GM12873 (cell line): ENCODE measurements at regions not wholly inside any gene's neighbourhood (a gene's known extent, or its start where the extent isn't known, plus 50 kb on each side); places are given as distances from the start of the nearest gene placed in this dataset.

Experiments used
- CTCF ChIP-seq: IDR thresholded peaks from 2 replicates; pipeline ENCODE4 v1.5.1; 2012; ENCODE audit warnings: low read depth, mild to moderate bottlenecking, moderate library complexity, low read length, control low read depth; ENCODE audit not compliant: insufficient read depth; ENCODE audit errors: missing control alignments

- no peak for TF ChIP-seq CTCF
These were observed 448.8 kb upstream of the SETBP1 start for GRCh38 chr18:44231936-44232335.

GRCh38 chr18:44232500-44232899, 448.2 kb upstream of the SETBP1 start:
- no peak for TF ChIP-seq CTCF

- no peak for TF ChIP-seq CTCF
These were observed 442.2 kb upstream of the SETBP1 start for GRCh38 chr18:44238454-44238853.

GRCh38 chr18:44238911-44239310, 441.8 kb upstream of the SETBP1 start:
- no peak for TF ChIP-seq CTCF

GRCh38 chr18:44241020-44241419, 439.7 kb upstream of the SETBP1 start:
- no peak for TF ChIP-seq CTCF

GRCh38 chr18:44245019-44245418, 435.7 kb upstream of the SETBP1 start:
- no peak for TF ChIP-seq CTCF

GRCh38 chr18:44246001-44246400, 434.7 kb upstream of the SETBP1 start:
- TF ChIP-seq CTCF: no peak
